Stimulated activated effector memory CD8-positive, alpha-beta T cell treated with anti-CD3 and anti-CD28 coated beads, Interleukin-12 subunit alpha, Interleukin-12 subunit beta, amount 100 ng/mL, for 72 hours (primary cell): ENCODE measurements at regions not wholly inside any gene's neighbourhood (a gene's known extent, or its start where the extent isn't known, plus 50 kb on each side); places are given as distances from the start of the nearest gene placed in this dataset.
"Not testable (repeated sequence)": the region's sequence is repeated elsewhere in the genome, so short reads cannot be mapped to it uniquely, and the experiment has no call there.

ENCODE experiments used
- ATAC-seq: fragments of 150-1000 bp; cut with Tn5 transposase; 2 replicates; pipeline ENCODE4 v1.10.0; 2021
- DNase-seq, 2 donors: peaks; one replicate each; pipeline ENCODE4 v3.0.0; 2021 to 2022; ENCODE audit warnings: low spot score in 2 of 2
- H3K27ac Mint-ChIP-seq: one replicate; pipeline ENCODE4 v1.8.0; 2022; ENCODE audit warnings: mild to moderate bottlenecking, mixed read lengths
- H3K36me3 Mint-ChIP-seq: one replicate; pipeline ENCODE4 v1.8.0; 2022; ENCODE audit warnings: mild to moderate bottlenecking, mixed read lengths
- H3K4me1 Mint-ChIP-seq: one replicate; pipeline ENCODE4 v1.8.0; 2022; ENCODE audit warnings: mixed read lengths
- H3K4me3 Mint-ChIP-seq: one replicate; pipeline ENCODE4 v1.8.0; 2022; ENCODE audit warnings: mild to moderate bottlenecking, mixed read lengths
- H3K9me3 Mint-ChIP-seq: one replicate; pipeline ENCODE4 v1.8.0; 2022; ENCODE audit warnings: mixed read lengths

- Mint-ChIP-seq H3K36me3 (no peaks in the 10 kb centered on the region), H3K9me3 (peaks cover 15% of the 10 kb centered on the region), H3K4me3 (no peak overlapping the region), H3K27ac (no peak overlapping the region), H3K4me1 (no peaks in the 10 kb centered on the region)
- DNase-seq (no peak), ATAC-seq (no peak)
Observed at GRCh38 chr4:12379191-12379590, 950.5 kb upstream of the HS3ST1 start.

- DNase-seq (no peak), ATAC-seq (no peak)
- H3K27ac Mint-ChIP-seq, result no peak overlapping the region
- peaks cover 13% of the 10 kb centered on the region for H3K9me3 Mint-ChIP-seq
- no peaks in the 10 kb centered on the region for H3K4me1 Mint-ChIP-seq
- H3K4me3 Mint-ChIP-seq, result no peak overlapping the region
- no peaks in the 10 kb centered on the region for H3K36me3 Mint-ChIP-seq
Observed at GRCh38 chr4:12375805-12376204, 947.1 kb upstream of the HS3ST1 start.

- ATAC-seq, DNase-seq, H3K27ac Mint-ChIP-seq: not testable (repeated sequence)
Observed at GRCh38 chr4:12365869-12366268, 937.2 kb upstream of the HS3ST1 start.

GRCh38 chr4:12360391-12360790 is 931.7 kb upstream of the HS3ST1 start:
- H3K4me3 Mint-ChIP-seq, result no peak overlapping the region
- no peak for DNase-seq
- peaks cover 29% of the 10 kb centered on the region for H3K9me3 Mint-ChIP-seq
- ATAC-seq, result no peak
- H3K27ac Mint-ChIP-seq, result no peak overlapping the region
- no peaks in the 10 kb centered on the region for H3K36me3 Mint-ChIP-seq
- no peaks in the 10 kb centered on the region for H3K4me1 Mint-ChIP-seq

More at GRCh38 chr4:12365869-12366268, 937.2 kb upstream of the HS3ST1 start:
- not testable (repeated sequence) for H3K36me3 Mint-ChIP-seq, H3K4me1 Mint-ChIP-seq, H3K4me3 Mint-ChIP-seq
- peaks cover 24% of the 10 kb centered on the region for H3K9me3 Mint-ChIP-seq

- DNase-seq, result no peak
- Mint-ChIP-seq H3K9me3 (peaks cover 20% of the 10 kb centered on the region), H3K4me1 (no peaks in the 10 kb centered on the region), H3K36me3 (no peaks in the 10 kb centered on the region), H3K27ac (no peak overlapping the region), H3K4me3 (no peak overlapping the region)
- no peak for ATAC-seq
Observed at GRCh38 chr4:12359420-12359819, 930.7 kb upstream of the HS3ST1 start.

- not testable (repeated sequence) for H3K4me1 Mint-ChIP-seq, H3K9me3 Mint-ChIP-seq, ATAC-seq, DNase-seq, H3K4me3 Mint-ChIP-seq, H3K27ac Mint-ChIP-seq, H3K36me3 Mint-ChIP-seq
Observed at GRCh38 chr4:12333083-12333482, 904.4 kb upstream of the HS3ST1 start.

GRCh38 chr4:12324965-12325364 is 896.3 kb upstream of the HS3ST1 start:
- Mint-ChIP-seq H3K36me3 (no peaks in the 10 kb centered on the region), H3K4me1 (no peaks in the 10 kb centered on the region), H3K27ac (no peak overlapping the region), H3K9me3 (peaks cover 3% of the 10 kb centered on the region), H3K4me3 (no peak overlapping the region)
- ATAC-seq, result no peak
- DNase-seq, result no peak

GRCh38 chr4:12319765-12320164 is 891.1 kb upstream of the HS3ST1 start:
- Mint-ChIP-seq H3K4me3 (no peak overlapping the region), H3K27ac (no peak overlapping the region), H3K9me3 (peaks cover 6% of the 10 kb centered on the region), H3K36me3 (no peaks in the 10 kb centered on the region), H3K4me1 (no peaks in the 10 kb centered on the region)
- DNase-seq, result no peak
- no peak for ATAC-seq

- H3K4me1 Mint-ChIP-seq, result no peaks in the 10 kb centered on the region
- no peak for DNase-seq
- no peak overlapping the region for H3K4me3 Mint-ChIP-seq
- ATAC-seq, result no peak
- H3K36me3 Mint-ChIP-seq, result no peaks in the 10 kb centered on the region
- H3K9me3 Mint-ChIP-seq, result peaks cover 9% of the 10 kb centered on the region
- H3K27ac Mint-ChIP-seq, result no peak overlapping the region
Observed at GRCh38 chr4:12304905-12305304, 876.2 kb upstream of the HS3ST1 start.

GRCh38 chr4:12296366-12296765 is 867.7 kb upstream of the HS3ST1 start:
- H3K36me3 Mint-ChIP-seq, result no peaks in the 10 kb centered on the region
- H3K9me3 Mint-ChIP-seq, result peaks cover 13% of the 10 kb centered on the region
- H3K4me1 Mint-ChIP-seq, result no peaks in the 10 kb centered on the region
- H3K4me3 Mint-ChIP-seq, result no peak overlapping the region
- DNase-seq (no peak), ATAC-seq (no peak)
- no peak overlapping the region for H3K27ac Mint-ChIP-seq

- H3K4me1 Mint-ChIP-seq, result no peaks in the 10 kb centered on the region
- no peak overlapping the region for H3K4me3 Mint-ChIP-seq
- DNase-seq (no peak), ATAC-seq (no peak)
- no peak overlapping the region for H3K27ac Mint-ChIP-seq
- H3K36me3 Mint-ChIP-seq, result no peaks in the 10 kb centered on the region
- peaks cover 10% of the 10 kb centered on the region for H3K9me3 Mint-ChIP-seq
Observed at GRCh38 chr4:12293906-12294525, 865.3 kb upstream of the HS3ST1 start.

GRCh38 chr4:12286351-12286750 is 857.7 kb upstream of the HS3ST1 start:
- Mint-ChIP-seq H3K36me3 (no peaks in the 10 kb centered on the region), H3K27ac (no peak overlapping the region), H3K4me1 (no peaks in the 10 kb centered on the region), H3K9me3 (no peaks in the 10 kb centered on the region), H3K4me3 (no peak overlapping the region)
- no peak for ATAC-seq
- DNase-seq, result no peak

GRCh38 chr4:12270546-12270945 is 841.9 kb upstream of the HS3ST1 start:
- no peaks in the 10 kb centered on the region for H3K36me3 Mint-ChIP-seq
- DNase-seq (no peak), ATAC-seq (no peak)
- H3K9me3 Mint-ChIP-seq, result peaks cover 5% of the 10 kb centered on the region
- no peaks in the 10 kb centered on the region for H3K4me1 Mint-ChIP-seq
- H3K4me3 Mint-ChIP-seq, result no peak overlapping the region
- H3K27ac Mint-ChIP-seq, result no peak overlapping the region

GRCh38 chr4:12265554-12265953 is 836.9 kb upstream of the HS3ST1 start:
- no peak overlapping the region for H3K4me3 Mint-ChIP-seq
- ATAC-seq (no peak), DNase-seq (no peak)
- no peaks in the 10 kb centered on the region for H3K36me3 Mint-ChIP-seq
- no peak overlapping the region for H3K27ac Mint-ChIP-seq
- no peaks in the 10 kb centered on the region for H3K4me1 Mint-ChIP-seq
- peaks cover 8% of the 10 kb centered on the region for H3K9me3 Mint-ChIP-seq

- no peaks in the 10 kb centered on the region for H3K36me3 Mint-ChIP-seq
- H3K4me1 Mint-ChIP-seq, result no peaks in the 10 kb centered on the region
- peaks cover 16% of the 10 kb centered on the region for H3K9me3 Mint-ChIP-seq
- DNase-seq, result no peak
- no peak for ATAC-seq
- no peak overlapping the region for H3K27ac Mint-ChIP-seq
- no peak overlapping the region for H3K4me3 Mint-ChIP-seq
Observed at GRCh38 chr4:12260453-12260852, 831.8 kb upstream of the HS3ST1 start.

GRCh38 chr4:12244973-12245372 is 816.3 kb upstream of the HS3ST1 start:
- Mint-ChIP-seq H3K36me3 (no peaks in the 10 kb centered on the region), H3K27ac (no peak overlapping the region), H3K4me3 (no peak overlapping the region), H3K4me1 (no peaks in the 10 kb centered on the region), H3K9me3 (peaks cover 20% of the 10 kb centered on the region)
- DNase-seq, result no peak
- ATAC-seq, result no peak

GRCh38 chr4:12242354-12242753 is 813.7 kb upstream of the HS3ST1 start:
- H3K4me1 Mint-ChIP-seq, result no peaks in the 10 kb centered on the region
- no peak for DNase-seq

More at GRCh38 chr4:12242354-12242753, 813.7 kb upstream of the HS3ST1 start:
- no peaks in the 10 kb centered on the region for H3K36me3 Mint-ChIP-seq
- peaks cover 24% of the 10 kb centered on the region for H3K9me3 Mint-ChIP-seq
- no peak overlapping the region for H3K4me3 Mint-ChIP-seq
- no peak overlapping the region for H3K27ac Mint-ChIP-seq
- ATAC-seq, result no peak
